Stimulated activated CD8-positive, alpha-beta memory T cell treated with anti-CD3 and anti-CD28 coated beads, Interleukin-15, amount 100 ng/mL, for 1 hour (primary cell): ENCODE measurements at regions not wholly inside any gene's neighbourhood (a gene's known extent, or its start where the extent isn't known, plus 50 kb on each side); places are given as distances from the start of the nearest gene placed in this dataset.

Source experiments
- DNase-seq: peaks from one replicate; pipeline ENCODE4 v3.0.0-alpha.2; 2020; ENCODE audit warnings: low read depth

- no peak for DNase-seq
Observed at GRCh38 chr11:122399375-122399774, 256.1 kb upstream of the UBASH3B start.

GRCh38 chr11:122398851-122399250 is 256.7 kb upstream of the UBASH3B start:
- DNase-seq, result no peak

GRCh38 chr11:122398167-122398566 is 257.4 kb upstream of the UBASH3B start:
- DNase-seq, result no peak

- DNase-seq, result no peak
Observed at GRCh38 chr11:122395282-122395681, 260.2 kb upstream of the UBASH3B start.

- DNase-seq, result no peak
Observed at GRCh38 chr11:122394313-122394712, 261.2 kb upstream of the UBASH3B start.

- no peak for DNase-seq
Observed at GRCh38 chr11:122393209-122393860, 262.2 kb upstream of the UBASH3B start.

- no peak for DNase-seq
Observed at GRCh38 chr11:122392508-122392907, 263.0 kb upstream of the UBASH3B start.

GRCh38 chr11:122391049-122391448 is 264.5 kb upstream of the UBASH3B start:
- no peak for DNase-seq

- no peak for DNase-seq
Observed at GRCh38 chr11:122383186-122383585, 267.2 kb upstream of the BLID start.

- no peak for DNase-seq
Observed at GRCh38 chr11:122375687-122376399, 259.8 kb upstream of the BLID start.

- DNase-seq, result no peak
Observed at GRCh38 chr11:122368796-122369195, 252.8 kb upstream of the BLID start.

GRCh38 chr11:122367809-122368231 is 251.8 kb upstream of the BLID start:
- DNase-seq, result no peak

GRCh38 chr11:122365610-122366360 is 249.8 kb upstream of the BLID start:
- DNase-seq, result no peak

- DNase-seq, result no peak
Observed at GRCh38 chr11:122363296-122363695, 247.3 kb upstream of the BLID start.

GRCh38 chr11:122362381-122362780 is 246.4 kb upstream of the BLID start:
- no peak for DNase-seq

GRCh38 chr11:122360875-122361274 is 244.9 kb upstream of the BLID start:
- DNase-seq, result no peak

GRCh38 chr11:122359081-122359571 is 243.1 kb upstream of the BLID start:
- no peak for DNase-seq

- no peak for DNase-seq
Observed at GRCh38 chr11:122358292-122358691, 242.3 kb upstream of the BLID start.

GRCh38 chr11:122355968-122356367 is 240.0 kb upstream of the BLID start:
- DNase-seq, result no peak

- DNase-seq, result no peak
Observed at GRCh38 chr11:122354025-122354697, 238.1 kb upstream of the BLID start.

- DNase-seq, result no peak
Observed at GRCh38 chr11:122353561-122353960, 237.5 kb upstream of the BLID start.

- no peak for DNase-seq
Observed at GRCh38 chr11:122348659-122349409, 232.8 kb upstream of the BLID start.
